ENCODE measurements at regions not wholly inside any gene's neighbourhood (a gene's known extent, or its start where the extent isn't known, plus 50 kb on each side); places are given as distances from the start of the nearest gene placed in this dataset.

DNA sequence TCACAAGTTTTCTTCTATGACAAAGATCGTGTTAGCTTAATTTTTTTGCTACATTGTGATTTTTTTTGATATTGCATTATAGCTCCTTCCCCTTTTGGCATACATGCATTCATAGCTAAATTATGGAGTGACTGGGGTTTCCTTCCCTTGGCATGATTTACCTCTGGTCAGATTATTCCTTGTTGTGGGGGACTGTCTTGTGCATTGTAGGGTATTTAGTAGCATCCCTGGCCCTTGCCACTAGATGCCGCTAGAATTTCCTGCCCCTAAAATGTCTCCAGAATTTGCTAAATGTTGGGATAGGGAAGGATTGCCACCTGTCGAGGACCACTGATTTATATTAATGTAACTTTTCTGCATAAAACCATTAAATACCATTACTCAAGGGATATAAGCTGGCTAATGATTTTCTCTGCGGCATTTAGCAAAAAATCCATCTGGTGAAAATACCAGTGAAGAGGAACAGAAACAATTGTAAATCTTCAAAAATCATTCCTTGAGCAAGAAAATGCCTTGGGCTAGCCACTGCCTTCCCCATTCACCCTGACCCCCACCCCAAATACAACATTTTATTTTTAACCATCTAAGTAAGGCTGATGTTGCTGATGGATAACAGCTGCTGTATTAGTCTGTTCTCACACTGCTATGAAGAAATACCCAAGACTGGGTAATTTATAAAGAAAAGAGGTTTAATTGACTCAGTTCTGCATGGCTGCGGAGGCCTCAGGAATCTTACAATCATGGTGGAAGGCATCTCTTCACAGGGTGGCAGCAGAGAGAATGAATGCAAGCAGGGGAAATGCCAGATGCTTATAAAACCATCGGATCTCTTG, 195.2 kb downstream of the MAP2K6 start:
- peaks cover 43% of the 10 kb centered on the region for H3K4me1 Mint-ChIP-seq (ENCODE audit: unreplicated experiment)
- no peaks in the 10 kb centered on the region for H3K27me3 Mint-ChIP-seq (ENCODE audit: unreplicated experiment)
- H3K9me3 Mint-ChIP-seq (ENCODE audit: unreplicated experiment): no peaks in the 10 kb centered on the region
- no peaks in the 10 kb centered on the region for H3K36me3 Mint-ChIP-seq (ENCODE audit: unreplicated experiment)
- TF ChIP-seq, protein P1, sequence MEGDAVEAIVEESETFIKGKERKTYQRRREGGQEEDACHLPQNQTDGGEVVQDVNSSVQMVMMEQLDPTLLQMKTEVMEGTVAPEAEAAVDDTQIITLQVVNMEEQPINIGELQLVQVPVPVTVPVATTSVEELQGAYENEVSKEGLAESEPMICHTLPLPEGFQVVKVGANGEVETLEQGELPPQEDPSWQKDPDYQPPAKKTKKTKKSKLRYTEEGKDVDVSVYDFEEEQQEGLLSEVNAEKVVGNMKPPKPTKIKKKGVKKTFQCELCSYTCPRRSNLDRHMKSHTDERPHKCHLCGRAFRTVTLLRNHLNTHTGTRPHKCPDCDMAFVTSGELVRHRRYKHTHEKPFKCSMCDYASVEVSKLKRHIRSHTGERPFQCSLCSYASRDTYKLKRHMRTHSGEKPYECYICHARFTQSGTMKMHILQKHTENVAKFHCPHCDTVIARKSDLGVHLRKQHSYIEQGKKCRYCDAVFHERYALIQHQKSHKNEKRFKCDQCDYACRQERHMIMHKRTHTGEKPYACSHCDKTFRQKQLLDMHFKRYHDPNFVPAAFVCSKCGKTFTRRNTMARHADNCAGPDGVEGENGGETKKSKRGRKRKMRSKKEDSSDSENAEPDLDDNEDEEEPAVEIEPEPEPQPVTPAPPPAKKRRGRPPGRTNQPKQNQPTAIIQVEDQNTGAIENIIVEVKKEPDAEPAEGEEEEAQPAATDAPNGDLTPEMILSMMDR (IDR thresholded peaks at IDR 0.05): peak; percentile 59
- DNase-seq (ENCODE audit: extremely low spot score, unreplicated experiment): no peak
- no peak overlapping the region for H3K4me3 Mint-ChIP-seq (ENCODE audit: unreplicated experiment)
- peak overlapping the region; percentile 84 for H3K27ac Mint-ChIP-seq (ENCODE audit: unreplicated experiment)

DNA sequence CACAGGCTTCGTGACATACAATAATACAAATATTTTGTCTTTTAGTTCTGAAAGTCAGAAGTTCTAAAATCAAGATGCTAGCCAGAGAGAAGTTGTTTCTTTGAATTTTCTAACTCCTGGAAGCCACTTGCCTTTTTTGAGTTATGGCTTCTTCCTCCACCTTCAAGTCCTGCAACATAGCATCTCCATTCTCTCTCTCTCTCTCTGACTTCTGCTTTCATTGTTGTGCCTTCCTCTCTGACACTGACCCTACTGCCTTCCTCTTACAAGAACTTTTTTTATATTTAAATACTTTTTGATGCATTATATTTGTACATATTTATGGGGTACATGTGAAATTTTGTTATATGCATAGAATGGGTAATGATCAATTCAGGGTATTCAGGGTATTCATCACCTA, 205.9 kb downstream of the MAP2K6 start:
- Mint-ChIP-seq H3K4me3 (ENCODE audit: unreplicated experiment) (no peak overlapping the region), H3K27ac (ENCODE audit: unreplicated experiment) (no peak overlapping the region), H3K27me3 (ENCODE audit: unreplicated experiment) (peaks cover 23% of the 10 kb centered on the region), H3K9me3 (ENCODE audit: unreplicated experiment) (peaks cover 15% of the 10 kb centered on the region), H3K36me3 (ENCODE audit: unreplicated experiment) (peaks cover 2% of the 10 kb centered on the region), H3K4me1 (ENCODE audit: unreplicated experiment) (no peaks in the 10 kb centered on the region)
- TF ChIP-seq, protein P1 (IDR thresholded peaks at IDR 0.05): no peak
- DNase-seq (ENCODE audit: extremely low spot score, unreplicated experiment): no peak

DNA sequence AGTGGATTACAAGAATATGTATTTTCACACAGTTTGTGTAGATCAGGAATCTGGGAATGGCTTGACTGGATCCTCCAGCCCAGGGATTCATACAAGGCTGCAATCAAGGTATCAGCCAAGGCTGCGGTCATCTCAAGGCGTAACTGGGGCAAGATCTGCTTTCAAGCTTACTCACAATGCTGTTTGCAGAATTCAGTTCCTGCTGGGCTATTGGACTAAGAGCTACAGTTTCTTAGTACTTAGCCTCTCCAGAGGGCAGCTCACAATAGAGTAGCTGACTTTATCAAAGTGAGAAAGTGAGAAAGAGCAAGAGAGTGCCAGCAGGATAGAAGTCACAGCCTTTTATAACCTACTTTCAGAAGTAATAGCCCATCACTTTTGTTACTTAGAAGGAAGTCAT, 211.0 kb downstream of the MAP2K6 start:
- Mint-ChIP-seq H3K27ac (ENCODE audit: unreplicated experiment) (no peak overlapping the region), H3K4me1 (ENCODE audit: unreplicated experiment) (no peaks in the 10 kb centered on the region), H3K36me3 (ENCODE audit: unreplicated experiment) (peaks cover 2% of the 10 kb centered on the region), H3K9me3 (ENCODE audit: unreplicated experiment) (peaks cover 10% of the 10 kb centered on the region), H3K4me3 (ENCODE audit: unreplicated experiment) (no peak overlapping the region), H3K27me3 (ENCODE audit: unreplicated experiment) (peaks cover 23% of the 10 kb centered on the region)
- no peak for DNase-seq (ENCODE audit: extremely low spot score, unreplicated experiment)
- TF ChIP-seq, protein P1 (IDR thresholded peaks at IDR 0.05): no peak

DNA sequence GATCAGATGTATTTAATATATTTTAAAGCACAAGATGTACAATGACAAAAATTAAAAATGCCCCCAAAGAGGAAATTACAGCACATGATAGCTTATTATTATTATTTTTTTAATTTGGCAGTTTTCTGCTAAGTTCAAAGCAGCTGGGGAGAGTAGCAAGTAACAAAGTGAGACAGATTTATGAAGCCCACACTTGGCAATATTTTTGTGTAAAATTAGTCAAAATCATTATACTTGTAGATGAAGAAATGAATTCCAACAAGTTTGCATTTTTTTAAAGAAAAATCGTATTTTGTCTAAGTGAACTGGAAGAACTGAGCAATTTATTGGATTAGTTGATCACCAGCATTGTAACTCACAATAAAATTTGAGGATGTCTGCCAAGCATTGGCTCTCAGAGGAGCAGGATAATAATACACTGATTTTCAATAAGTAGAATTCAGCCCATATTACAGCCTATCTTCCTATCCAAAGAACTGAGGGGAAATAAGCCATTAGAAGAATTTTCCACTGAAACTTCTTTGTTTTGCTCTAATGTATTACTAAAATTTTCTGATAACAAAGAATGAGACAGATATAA, 215.6 kb downstream of the MAP2K6 start:
- no peak for DNase-seq (ENCODE audit: extremely low spot score, unreplicated experiment)
- peaks cover 2% of the 10 kb centered on the region for H3K27me3 Mint-ChIP-seq (ENCODE audit: unreplicated experiment)
- H3K27ac Mint-ChIP-seq (ENCODE audit: unreplicated experiment): no peak overlapping the region
- no peaks in the 10 kb centered on the region for H3K36me3 Mint-ChIP-seq (ENCODE audit: unreplicated experiment)
- no peaks in the 10 kb centered on the region for H3K9me3 Mint-ChIP-seq (ENCODE audit: unreplicated experiment)
- TF ChIP-seq, protein P1 (IDR thresholded peaks at IDR 0.05): no peak
- no peaks in the 10 kb centered on the region for H3K4me1 Mint-ChIP-seq (ENCODE audit: unreplicated experiment)
- H3K4me3 Mint-ChIP-seq (ENCODE audit: unreplicated experiment): no peak overlapping the region

DNA sequence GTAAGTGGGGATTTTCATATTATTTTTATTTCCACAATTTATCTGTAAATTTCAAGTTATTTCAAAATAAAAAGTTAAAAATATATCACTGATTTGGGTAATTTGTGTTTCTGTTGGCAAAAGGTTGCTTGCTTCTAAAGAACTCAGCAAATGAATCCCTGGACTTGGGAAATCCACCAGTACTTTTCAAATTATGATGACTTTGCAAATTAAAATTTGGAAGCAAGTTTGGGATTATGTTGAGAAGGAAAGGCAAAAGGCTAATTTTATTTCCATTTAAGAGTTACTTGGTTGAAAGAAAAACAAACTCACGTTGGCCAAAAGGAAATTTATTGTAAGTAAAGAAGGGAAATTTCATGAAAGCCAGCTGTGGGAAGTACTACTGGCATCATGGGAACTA, 220.3 kb downstream of the MAP2K6 start:
- H3K4me3 Mint-ChIP-seq (ENCODE audit: unreplicated experiment): no peak overlapping the region
- DNase-seq (ENCODE audit: extremely low spot score, unreplicated experiment): no peak
- H3K27ac Mint-ChIP-seq (ENCODE audit: unreplicated experiment): no peak overlapping the region
- H3K4me1 Mint-ChIP-seq (ENCODE audit: unreplicated experiment): no peaks in the 10 kb centered on the region
- TF ChIP-seq, protein P1 (IDR thresholded peaks at IDR 0.05): no peak
- H3K9me3 Mint-ChIP-seq (ENCODE audit: unreplicated experiment): no peaks in the 10 kb centered on the region
- no peaks in the 10 kb centered on the region for H3K27me3 Mint-ChIP-seq (ENCODE audit: unreplicated experiment)
- H3K36me3 Mint-ChIP-seq (ENCODE audit: unreplicated experiment): no peaks in the 10 kb centered on the region

Measured in osteocyte (in vitro differentiated cells).